LNCaP clone FGC (cell line): ENCODE measurements at regions not wholly inside any gene's neighbourhood (a gene's known extent, or its start where the extent isn't known, plus 50 kb on each side); places are given as distances from the start of the nearest gene placed in this dataset.

Experiments used
- DNase-seq: peaks from one replicate; pipeline ENCODE4 v3.0.0-alpha.2; 2011; ENCODE audit warnings: low read depth
- H3K4me3 ChIP-seq: 2 replicates; pipeline ENCODE4 v1.5.1; 2011; ENCODE audit warnings: mild to moderate bottlenecking, low read depth, low read length, control low read depth
- CTCF ChIP-seq: IDR thresholded peaks from 2 replicates; pipeline ENCODE4 v1.5.1; 2012; ENCODE audit warnings: mild to moderate bottlenecking; ENCODE audit not compliant: control insufficient read depth, insufficient read depth; ENCODE audit errors: extremely low read depth

GRCh38 chr4:186015212-186015817, 53.6 kb upstream of the TLR3 start:
- DNase-seq = no peak
- peak; percentile 29 for TF ChIP-seq CTCF

GRCh38 chr4:186016796-186017195, 52.2 kb upstream of the TLR3 start:
- no peak for TF ChIP-seq CTCF
- no peak for DNase-seq
- no peak overlapping the region for H3K4me3 ChIP-seq

More at GRCh38 chr4:186015212-186015817, 53.6 kb upstream of the TLR3 start:
- H3K4me3 ChIP-seq = no peak overlapping the region

DNA sequence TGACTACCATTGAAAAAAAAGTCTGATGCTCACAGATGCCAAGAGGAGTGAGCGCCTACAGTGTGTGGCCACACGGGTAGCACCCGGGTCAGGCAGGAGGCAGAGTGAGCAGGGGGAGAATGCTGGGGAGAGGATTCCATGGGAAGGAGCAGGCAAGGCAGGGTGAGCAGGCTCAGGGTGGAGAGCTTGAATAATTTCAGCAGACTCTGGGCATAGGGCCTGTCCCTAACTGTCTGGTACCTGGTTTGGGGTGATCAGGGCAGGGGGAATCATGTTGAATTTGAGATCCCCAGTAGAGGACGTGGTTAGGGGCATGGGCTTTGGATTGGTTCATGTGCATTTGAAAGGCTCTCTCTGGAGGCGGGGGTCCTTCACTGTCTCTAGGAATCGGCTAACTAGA, 51.2 kb upstream of the TLR3 start:
- no peak for DNase-seq
- no peak for TF ChIP-seq CTCF
- no peak overlapping the region for H3K4me3 ChIP-seq

GRCh38 chr4:186018261-186018660, 50.7 kb upstream of the TLR3 start:
- no peak overlapping the region for H3K4me3 ChIP-seq
- DNase-seq = no peak
- no peak for TF ChIP-seq CTCF

DNA sequence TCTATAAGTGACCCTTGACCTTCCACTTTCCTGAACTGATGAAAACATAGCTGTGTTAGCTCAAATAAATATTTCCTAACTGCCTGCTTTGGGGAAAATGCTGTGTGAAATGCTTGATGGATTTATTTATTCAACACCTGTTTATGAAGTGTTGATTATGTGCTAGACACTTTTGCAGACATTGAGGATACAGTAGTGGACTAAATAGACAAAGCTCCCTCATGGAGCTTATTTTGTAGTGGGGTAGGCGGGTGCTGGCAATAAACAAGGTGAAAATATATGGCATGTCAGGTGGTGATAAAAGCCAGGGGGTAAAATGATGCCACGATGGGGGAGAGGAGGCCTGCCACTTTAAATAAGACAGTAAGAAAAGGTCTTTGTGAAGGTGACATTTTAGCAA, 50.2 kb upstream of the TLR3 start:
- no peak for DNase-seq
- H3K4me3 ChIP-seq = no peak overlapping the region
- TF ChIP-seq CTCF = no peak
